ENCODE measurements at regions not wholly inside any gene's neighbourhood (a gene's known extent, or its start where the extent isn't known, plus 50 kb on each side); places are given as distances from the start of the nearest gene placed in this dataset.

- Histone ChIP-seq H3K27me3 (replicated peaks) (no peaks in the 10 kb centered on the region), H3K9me3 (replicated peaks) (no peaks in the 10 kb centered on the region), H3K4me1 (replicated peaks) (peaks cover 69% of the 10 kb centered on the region), H3K36me3 (no peaks in the 10 kb centered on the region), H3K4me3 (no peak overlapping the region), H3K27ac (peak overlapping the region; percentile 99)
- peak; percentile 87 to 96 for DNase-seq (ENCODE audit: low read depth in 1 of 2, low spot score in 2 of 2)
Observed at GRCh38 chr12:65565601-65566560, 258.4 kb upstream of the HMGA2 start.

DNA sequence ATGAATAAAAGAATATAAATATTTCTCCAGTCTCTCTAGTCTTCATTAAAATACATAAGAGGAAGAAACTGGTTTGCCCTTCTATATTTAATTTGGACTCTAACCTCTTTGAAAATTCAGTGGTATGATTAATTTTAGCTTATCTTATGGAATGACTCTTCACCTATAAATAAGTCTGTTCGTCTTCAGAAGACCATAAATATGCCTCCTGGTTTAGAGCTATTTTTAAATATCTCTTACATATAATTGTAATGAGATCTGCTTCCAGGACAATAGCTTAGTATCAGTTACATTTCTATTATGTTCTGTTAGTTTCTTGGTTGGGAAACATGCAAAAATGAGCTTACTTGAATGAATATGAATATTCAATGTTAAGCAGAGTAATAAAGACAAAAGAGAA is 257.5 kb upstream of the HMGA2 start:
- no peaks in the 10 kb centered on the region for H3K9me3 ChIP-seq (replicated peaks)
- no peaks in the 10 kb centered on the region for H3K36me3 ChIP-seq
- peaks cover 65% of the 10 kb centered on the region for H3K4me1 ChIP-seq (replicated peaks)
- no peaks in the 10 kb centered on the region for H3K27me3 ChIP-seq (replicated peaks)
- peak overlapping the region; percentile 99 for H3K27ac ChIP-seq
- DNase-seq (ENCODE audit: low read depth in 1 of 2, low spot score in 2 of 2): no peak
- no peak overlapping the region for H3K4me3 ChIP-seq

- Histone ChIP-seq H3K36me3 (no peaks in the 10 kb centered on the region), H3K27me3 (replicated peaks) (no peaks in the 10 kb centered on the region), H3K4me1 (replicated peaks) (peaks cover 56% of the 10 kb centered on the region), H3K27ac (peak overlapping the region; percentile 99; the same call in 1 of the 2 replicates), H3K4me3 (no peak overlapping the region), H3K9me3 (replicated peaks) (no peaks in the 10 kb centered on the region)
- DNase-seq (ENCODE audit: low read depth in 1 of 2, low spot score in 2 of 2): no peak
Observed at GRCh38 chr12:65567820-65568219, 256.5 kb upstream of the HMGA2 start.

DNA sequence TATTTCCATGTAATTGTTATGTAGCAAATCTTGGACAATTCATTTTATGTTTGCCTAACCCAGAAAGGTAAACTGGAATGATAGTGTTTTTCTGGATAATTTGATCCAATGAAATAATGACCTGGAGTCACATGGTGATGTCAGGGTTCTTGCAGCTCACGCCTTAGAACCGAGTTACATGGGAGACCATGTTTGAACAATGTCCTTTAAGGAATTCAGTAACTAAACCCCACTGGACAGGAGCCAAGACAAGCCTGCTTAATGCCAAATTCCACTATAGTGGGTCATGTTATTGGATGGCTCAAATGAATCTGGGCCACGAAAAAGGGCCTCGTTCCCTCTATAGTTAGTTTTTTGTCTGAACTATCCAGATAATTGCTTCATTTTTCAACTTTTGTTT is 255.8 kb upstream of the HMGA2 start:
- Histone ChIP-seq H3K4me1 (replicated peaks) (peaks cover 56% of the 10 kb centered on the region), H3K9me3 (replicated peaks) (no peaks in the 10 kb centered on the region), H3K27me3 (replicated peaks) (no peaks in the 10 kb centered on the region), H3K36me3 (no peaks in the 10 kb centered on the region), H3K27ac (peak overlapping the region; percentile 99; the same call in 1 of the 2 replicates), H3K4me3 (no peak overlapping the region)
- DNase-seq (ENCODE audit: low read depth in 1 of 2, low spot score in 2 of 2): peak; percentile 56 to 75

- no peak for DNase-seq (ENCODE audit: low read depth in 1 of 2, low spot score in 2 of 2)
Observed at GRCh38 chr12:65570451-65571130, 253.7 kb upstream of the HMGA2 start.

DNA sequence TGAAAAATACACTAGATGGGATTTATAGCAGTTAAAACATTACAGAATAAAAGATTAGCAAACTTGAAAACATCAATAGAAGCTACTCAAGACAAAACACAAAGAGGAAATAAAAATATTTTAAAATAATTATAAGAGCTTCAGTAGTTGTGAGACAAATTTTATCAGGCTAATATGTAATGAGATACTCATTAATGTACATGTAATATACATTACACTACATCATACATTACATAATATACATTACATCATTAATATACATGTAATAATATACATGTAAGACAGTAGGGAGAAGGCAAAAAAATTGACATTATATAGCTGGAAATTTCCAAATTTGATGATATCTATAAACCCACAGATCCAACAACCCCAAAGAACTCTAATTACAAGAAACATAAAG is 249.4 kb upstream of the HMGA2 start:
- H3K27ac ChIP-seq: no peak overlapping the region
- no peaks in the 10 kb centered on the region for H3K27me3 ChIP-seq (replicated peaks)
- no peaks in the 10 kb centered on the region for H3K4me1 ChIP-seq (replicated peaks)
- no peaks in the 10 kb centered on the region; the same call in 1 of the 2 replicates for H3K9me3 ChIP-seq (replicated peaks)
- no peak overlapping the region for H3K4me3 ChIP-seq
- H3K36me3 ChIP-seq: no peaks in the 10 kb centered on the region
- no peak for DNase-seq (ENCODE audit: low read depth in 1 of 2, low spot score in 2 of 2)

More at GRCh38 chr12:65570451-65571130, 253.7 kb upstream of the HMGA2 start:
- Histone ChIP-seq H3K9me3 (replicated peaks) (no peaks in the 10 kb centered on the region; the same call in 1 of the 2 replicates), H3K4me1 (replicated peaks) (peaks cover 35% of the 10 kb centered on the region), H3K4me3 (no peak overlapping the region), H3K27ac (no peak overlapping the region), H3K36me3 (no peaks in the 10 kb centered on the region), H3K27me3 (replicated peaks) (no peaks in the 10 kb centered on the region)

DNA sequence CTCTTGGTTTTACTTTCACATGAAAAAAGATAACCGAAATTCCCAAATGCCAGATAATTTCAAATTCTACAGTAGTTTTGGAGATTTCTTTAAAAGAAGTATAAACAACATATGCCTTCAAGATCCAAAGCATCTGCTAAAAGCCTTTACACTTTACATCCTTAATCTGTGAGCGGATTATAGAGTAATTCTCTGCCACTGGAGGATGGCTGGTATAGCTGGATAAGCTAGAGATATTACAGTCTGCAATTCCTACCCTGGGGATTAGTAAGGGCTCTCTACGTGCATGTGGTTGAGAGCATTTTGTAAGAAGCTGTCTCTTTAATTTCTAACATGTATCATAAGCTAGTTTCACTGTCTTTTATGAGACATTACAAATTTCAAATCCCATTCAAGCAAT is 240.3 kb upstream of the HMGA2 start:
- Histone ChIP-seq H3K27ac (no peak overlapping the region), H3K9me3 (replicated peaks) (no peaks in the 10 kb centered on the region), H3K36me3 (no peaks in the 10 kb centered on the region), H3K4me3 (no peak overlapping the region), H3K27me3 (replicated peaks) (no peaks in the 10 kb centered on the region), H3K4me1 (replicated peaks) (no peaks in the 10 kb centered on the region)
- no peak for DNase-seq (ENCODE audit: low read depth in 1 of 2, low spot score in 2 of 2)

DNA sequence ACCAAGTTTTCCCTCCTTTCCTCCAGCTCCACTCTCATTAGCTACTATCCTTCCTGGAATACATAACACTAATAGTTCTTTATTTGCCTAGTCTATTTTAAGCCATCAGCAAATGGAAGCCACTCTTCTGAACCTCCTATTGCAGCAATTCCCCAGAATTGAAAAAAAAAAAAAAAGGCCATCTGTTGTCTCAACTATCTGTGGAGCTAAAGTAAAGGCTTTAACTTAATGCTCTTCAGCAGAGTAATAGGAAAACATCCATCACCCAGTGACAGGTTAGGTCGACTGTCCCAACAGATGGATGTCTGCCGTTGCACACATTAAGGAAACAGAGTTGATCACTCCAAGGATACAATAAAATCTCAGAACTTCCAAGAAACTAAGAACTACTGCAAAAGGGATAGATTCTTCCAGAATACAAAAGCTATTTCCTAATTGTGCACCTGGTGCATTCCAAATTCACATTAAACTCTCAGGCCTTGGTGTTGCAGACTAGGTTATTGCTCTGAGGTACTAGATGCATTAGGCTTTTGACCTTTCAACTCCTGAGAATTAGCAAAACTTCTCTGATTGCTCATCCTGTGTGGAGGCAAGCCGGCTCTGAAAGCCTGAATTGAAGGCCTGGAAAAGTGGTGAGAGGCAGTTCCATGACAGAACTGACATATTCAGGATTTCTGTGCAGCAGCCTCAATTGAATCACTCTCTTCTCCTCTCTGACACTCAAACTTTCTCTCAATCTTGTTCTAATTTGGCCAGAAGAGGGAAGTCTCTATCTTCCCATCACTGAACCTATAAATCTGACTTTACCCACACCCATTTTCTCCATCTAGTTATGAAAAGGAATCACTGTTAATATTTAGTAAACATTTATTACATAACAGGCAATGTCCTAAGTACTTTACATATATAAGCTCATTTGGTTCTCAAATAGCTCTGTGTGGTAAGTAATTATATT is 238.4 kb upstream of the HMGA2 start:
- no peaks in the 10 kb centered on the region for H3K27me3 ChIP-seq (replicated peaks)
- no peaks in the 10 kb centered on the region for H3K9me3 ChIP-seq (replicated peaks)
- no peaks in the 10 kb centered on the region for H3K36me3 ChIP-seq
- H3K4me3 ChIP-seq: no peak overlapping the region
- no peak for DNase-seq (ENCODE audit: low read depth in 1 of 2, low spot score in 2 of 2)
- H3K4me1 ChIP-seq (replicated peaks): no peaks in the 10 kb centered on the region
- no peak overlapping the region for H3K27ac ChIP-seq

- Histone ChIP-seq H3K4me3 (no peak overlapping the region), H3K27me3 (replicated peaks) (no peaks in the 10 kb centered on the region), H3K4me1 (replicated peaks) (no peaks in the 10 kb centered on the region), H3K9me3 (replicated peaks) (no peaks in the 10 kb centered on the region), H3K27ac (no peak overlapping the region), H3K36me3 (no peaks in the 10 kb centered on the region)
- no peak for DNase-seq (ENCODE audit: low read depth in 1 of 2, low spot score in 2 of 2)
Observed at GRCh38 chr12:65586796-65587195, 237.5 kb upstream of the HMGA2 start.

DNA sequence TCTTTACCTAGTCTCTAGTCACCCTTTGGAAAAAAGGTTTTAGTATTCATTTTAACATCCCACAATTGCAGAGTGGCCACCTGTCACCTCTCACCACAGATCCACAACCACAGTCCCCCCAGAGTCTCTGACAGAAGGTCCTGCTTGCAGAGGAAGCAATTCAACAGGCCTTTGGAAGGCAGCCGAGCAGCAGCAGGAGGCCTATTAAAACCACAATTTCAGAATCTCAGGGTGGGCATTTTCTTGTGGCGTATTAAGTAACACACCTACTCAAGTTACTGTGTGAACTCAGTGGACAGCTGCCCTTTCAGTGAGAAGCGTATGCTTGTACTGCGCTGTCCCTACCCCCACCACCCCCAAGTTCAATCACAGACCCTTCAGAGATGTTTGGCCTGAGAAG is 234.0 kb upstream of the HMGA2 start:
- no peak for DNase-seq (ENCODE audit: low read depth in 1 of 2, low spot score in 2 of 2)
- Histone ChIP-seq H3K9me3 (replicated peaks) (no peaks in the 10 kb centered on the region), H3K4me1 (replicated peaks) (no peaks in the 10 kb centered on the region), H3K27ac (no peak overlapping the region), H3K36me3 (no peaks in the 10 kb centered on the region), H3K27me3 (replicated peaks) (no peaks in the 10 kb centered on the region), H3K4me3 (no peak overlapping the region)

GRCh38 chr12:65592416-65592815 is 231.9 kb upstream of the HMGA2 start:
- DNase-seq (ENCODE audit: low read depth in 1 of 2, low spot score in 2 of 2): no peak
- H3K27ac ChIP-seq: no peak overlapping the region

GRCh38 chr12:65593239-65593701 is 231.0 kb upstream of the HMGA2 start:
- H3K9me3 ChIP-seq (replicated peaks): no peaks in the 10 kb centered on the region
- no peaks in the 10 kb centered on the region for H3K27me3 ChIP-seq (replicated peaks)
- no peak overlapping the region for H3K27ac ChIP-seq
- H3K4me1 ChIP-seq (replicated peaks): peaks cover 15% of the 10 kb centered on the region
- DNase-seq (ENCODE audit: low read depth in 1 of 2, low spot score in 2 of 2): no peak
- no peak overlapping the region for H3K4me3 ChIP-seq
- H3K36me3 ChIP-seq: no peaks in the 10 kb centered on the region

More at GRCh38 chr12:65592416-65592815, 231.9 kb upstream of the HMGA2 start:
- no peak overlapping the region for H3K4me3 ChIP-seq
- H3K27me3 ChIP-seq (replicated peaks): no peaks in the 10 kb centered on the region
- H3K36me3 ChIP-seq: no peaks in the 10 kb centered on the region
- H3K4me1 ChIP-seq (replicated peaks): peaks cover 10% of the 10 kb centered on the region
- no peaks in the 10 kb centered on the region for H3K9me3 ChIP-seq (replicated peaks)

- Histone ChIP-seq H3K4me1 (replicated peaks) (peaks cover 15% of the 10 kb centered on the region), H3K9me3 (replicated peaks) (no peaks in the 10 kb centered on the region), H3K27ac (no peak overlapping the region), H3K27me3 (replicated peaks) (no peaks in the 10 kb centered on the region), H3K36me3 (no peaks in the 10 kb centered on the region), H3K4me3 (no peak overlapping the region)
- DNase-seq (ENCODE audit: low read depth in 1 of 2, low spot score in 2 of 2): no peak
Observed at GRCh38 chr12:65594409-65594808, 229.9 kb upstream of the HMGA2 start.

All from SJSA1 (cell line).